ES-I3 (cell line): ENCODE measurements at regions not wholly inside any gene's neighbourhood (a gene's known extent, or its start where the extent isn't known, plus 50 kb on each side); places are given as distances from the start of the nearest gene placed in this dataset.
"Not testable (repeated sequence)": the region's sequence is repeated elsewhere in the genome, so short reads cannot be mapped to it uniquely, and the experiment has no call there.

ENCODE experiments used
- H3K36me3 ChIP-seq: 2 replicates; pipeline ENCODE4 v1.6.1; 2013; ENCODE audit warnings: mild to moderate bottlenecking, low read length, control low read depth, moderate library complexity; ENCODE audit not compliant: insufficient read depth
- H3K4me1 ChIP-seq: 2 replicates; pipeline ENCODE4 v1.6.1; 2013; ENCODE audit warnings: mild to moderate bottlenecking, control low read depth, low read length; ENCODE audit not compliant: insufficient read depth
- H3K9ac ChIP-seq: 2 replicates; pipeline ENCODE4 v1.6.1; 2013; ENCODE audit warnings: low read depth, mild to moderate bottlenecking, low read length, moderate library complexity
- H3K9me3 ChIP-seq: 2 replicates; pipeline ENCODE4 v1.6.1; 2013; ENCODE audit warnings: mild to moderate bottlenecking, low read length, moderate library complexity; ENCODE audit not compliant: control insufficient read depth, insufficient read depth

GRCh38 chr3:174583396-174583795 is 275.7 kb upstream of the NAALADL2 start:
- Histone ChIP-seq H3K4me1 (no peaks in the 10 kb centered on the region), H3K9ac (no peak overlapping the region), H3K36me3 (no peaks in the 10 kb centered on the region), H3K9me3 (no peaks in the 10 kb centered on the region)

GRCh38 chr3:174587137-174587536 is 272.0 kb upstream of the NAALADL2 start:
- not testable (repeated sequence) for H3K9ac ChIP-seq, H3K36me3 ChIP-seq, H3K4me1 ChIP-seq, H3K9me3 ChIP-seq

DNA sequence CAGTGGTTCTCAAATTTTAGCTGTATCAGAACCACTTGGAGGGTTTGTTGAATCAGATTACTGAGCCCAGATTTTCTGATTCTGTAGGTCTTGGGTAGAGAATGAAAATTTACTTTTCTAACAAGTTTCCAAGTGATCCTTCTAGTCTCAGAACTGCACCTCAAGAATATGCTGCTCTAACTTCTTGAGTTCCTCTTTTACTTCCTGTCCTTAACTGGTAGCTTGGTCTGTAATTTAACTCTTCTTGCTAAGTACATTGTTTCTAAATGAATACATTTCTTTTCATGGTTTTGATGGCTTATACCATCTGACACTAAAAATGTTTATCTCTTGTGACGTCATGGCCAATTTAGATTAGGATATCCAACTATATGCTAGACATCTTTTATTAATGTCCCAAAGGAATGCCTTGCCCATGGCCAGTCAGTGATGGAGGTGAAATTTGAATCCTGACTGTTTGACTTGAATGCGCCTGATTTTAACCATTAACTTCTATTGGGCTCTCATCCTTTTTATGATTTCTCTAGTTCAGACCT is 262.6 kb upstream of the NAALADL2 start:
- H3K36me3 ChIP-seq, result no peaks in the 10 kb centered on the region
- H3K4me1 ChIP-seq, result no peaks in the 10 kb centered on the region
- H3K9me3 ChIP-seq, result no peaks in the 10 kb centered on the region; the same call in 1 of the 2 replicates
- H3K9ac ChIP-seq, result no peak overlapping the region

GRCh38 chr3:174598885-174599439 is 260.2 kb upstream of the NAALADL2 start:
- H3K4me1 ChIP-seq, result no peaks in the 10 kb centered on the region
- H3K9ac ChIP-seq, result no peak overlapping the region
- no peaks in the 10 kb centered on the region for H3K36me3 ChIP-seq
- H3K9me3 ChIP-seq, result no peaks in the 10 kb centered on the region; the same call in 1 of the 2 replicates

GRCh38 chr3:174613173-174613572 is 246.0 kb upstream of the NAALADL2 start:
- H3K36me3 ChIP-seq, result no peaks in the 10 kb centered on the region
- H3K4me1 ChIP-seq, result no peaks in the 10 kb centered on the region
- H3K9me3 ChIP-seq, result no peaks in the 10 kb centered on the region
- no peak overlapping the region for H3K9ac ChIP-seq

- Histone ChIP-seq H3K4me1 (no peaks in the 10 kb centered on the region), H3K36me3 (no peaks in the 10 kb centered on the region), H3K9ac (no peak overlapping the region), H3K9me3 (no peaks in the 10 kb centered on the region)
Observed at GRCh38 chr3:174614036-174614435, 245.1 kb upstream of the NAALADL2 start.

GRCh38 chr3:174618368-174619080 is 240.6 kb upstream of the NAALADL2 start:
- Histone ChIP-seq H3K36me3 (no peaks in the 10 kb centered on the region), H3K4me1 (no peaks in the 10 kb centered on the region), H3K9me3 (no peaks in the 10 kb centered on the region), H3K9ac (no peak overlapping the region)

DNA sequence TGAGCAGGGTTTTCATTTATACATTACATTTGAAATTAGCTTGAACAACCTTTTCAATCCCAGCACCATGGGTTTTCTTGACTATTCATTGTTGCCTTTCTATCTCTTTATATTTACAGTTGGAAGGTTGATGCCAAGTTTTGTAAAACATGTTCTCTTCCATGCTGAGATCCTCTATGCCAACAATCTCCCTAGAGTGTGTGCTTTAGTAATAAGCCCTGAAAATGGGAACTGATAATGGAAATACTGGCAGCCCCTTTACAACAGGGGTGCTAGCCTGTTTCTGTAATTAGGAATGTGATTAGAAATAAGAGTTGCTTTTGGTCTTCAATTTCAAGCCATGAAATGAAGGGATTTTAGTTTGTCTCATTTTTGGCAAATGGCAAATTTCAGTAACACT is 239.9 kb upstream of the NAALADL2 start:
- Histone ChIP-seq H3K9ac (no peak overlapping the region), H3K4me1 (no peaks in the 10 kb centered on the region), H3K36me3 (no peaks in the 10 kb centered on the region), H3K9me3 (no peaks in the 10 kb centered on the region)

DNA sequence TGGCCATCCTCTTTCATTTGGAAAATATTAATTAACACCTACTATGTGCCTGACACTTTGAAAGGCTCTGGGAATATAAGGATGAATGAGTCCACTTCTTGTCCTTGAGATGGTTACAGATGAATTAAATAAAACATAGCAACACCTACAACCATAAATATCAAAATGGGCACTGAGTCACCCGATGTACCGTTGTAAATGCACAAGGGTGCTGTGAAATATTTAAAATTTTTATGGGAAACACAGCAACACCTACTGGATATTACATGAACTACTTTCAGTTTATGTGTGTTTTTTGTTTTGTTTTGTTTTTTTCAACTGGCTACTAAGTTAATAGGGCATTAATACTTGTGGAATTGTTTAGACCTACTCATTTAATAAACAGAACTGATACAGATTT is 239.0 kb upstream of the NAALADL2 start:
- H3K36me3 ChIP-seq, result no peaks in the 10 kb centered on the region
- no peaks in the 10 kb centered on the region for H3K9me3 ChIP-seq
- no peak overlapping the region for H3K9ac ChIP-seq
- H3K4me1 ChIP-seq, result no peaks in the 10 kb centered on the region

DNA sequence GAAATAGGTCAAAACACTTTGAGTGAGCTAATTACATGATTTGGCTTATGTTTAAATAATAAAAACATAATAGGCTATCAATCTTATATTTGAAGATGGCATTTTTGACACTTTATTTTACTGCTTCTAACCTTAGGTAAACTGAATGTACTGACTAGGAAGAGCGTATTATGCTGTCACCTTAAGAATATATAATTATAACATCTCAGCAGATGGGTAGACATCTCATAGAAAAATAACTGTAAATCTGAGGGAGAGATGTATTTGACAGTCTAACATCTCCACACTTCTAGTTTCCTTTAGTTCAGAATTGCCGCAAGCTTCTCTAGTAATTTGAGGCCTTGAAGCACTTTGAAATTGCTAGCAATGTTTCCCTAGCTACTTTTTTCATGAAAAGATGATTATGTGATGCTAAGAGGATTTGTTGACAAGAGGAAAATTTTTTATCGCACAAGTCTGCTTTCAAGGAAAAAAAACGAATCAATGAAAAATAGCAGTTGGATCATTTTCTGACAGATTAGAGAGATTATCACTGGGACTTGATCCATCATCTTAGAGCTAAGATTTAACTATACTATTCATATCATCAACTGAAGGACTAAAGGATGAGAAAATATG is 238.2 kb upstream of the NAALADL2 start:
- Histone ChIP-seq H3K4me1 (no peaks in the 10 kb centered on the region), H3K9ac (no peak overlapping the region), H3K36me3 (no peaks in the 10 kb centered on the region), H3K9me3 (no peaks in the 10 kb centered on the region)

- Histone ChIP-seq H3K36me3 (no peaks in the 10 kb centered on the region), H3K9me3 (no peaks in the 10 kb centered on the region), H3K4me1 (no peaks in the 10 kb centered on the region), H3K9ac (no peak overlapping the region)
Observed at GRCh38 chr3:174633342-174633741, 225.8 kb upstream of the NAALADL2 start.

DNA sequence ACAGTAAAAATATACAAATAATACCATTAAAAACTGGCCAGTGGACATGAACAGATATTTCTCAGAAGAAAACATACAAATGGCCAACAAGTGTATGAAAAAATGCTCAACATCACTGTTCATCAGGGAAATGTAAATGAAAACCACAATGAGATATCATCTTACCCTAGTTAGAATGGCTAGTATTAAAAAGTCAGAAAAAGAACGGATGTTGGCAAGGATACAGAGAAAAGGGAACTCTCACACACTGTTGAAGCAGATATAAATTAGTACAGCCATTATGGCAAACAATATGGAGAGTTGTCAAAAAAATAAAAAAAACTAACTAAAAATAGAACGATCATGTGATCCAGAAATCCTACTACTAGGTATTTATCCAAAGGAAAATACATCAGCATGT is 222.7 kb upstream of the NAALADL2 start:
- Histone ChIP-seq H3K4me1 (no peaks in the 10 kb centered on the region), H3K9ac (no peak overlapping the region), H3K9me3 (no peaks in the 10 kb centered on the region), H3K36me3 (no peaks in the 10 kb centered on the region)

DNA sequence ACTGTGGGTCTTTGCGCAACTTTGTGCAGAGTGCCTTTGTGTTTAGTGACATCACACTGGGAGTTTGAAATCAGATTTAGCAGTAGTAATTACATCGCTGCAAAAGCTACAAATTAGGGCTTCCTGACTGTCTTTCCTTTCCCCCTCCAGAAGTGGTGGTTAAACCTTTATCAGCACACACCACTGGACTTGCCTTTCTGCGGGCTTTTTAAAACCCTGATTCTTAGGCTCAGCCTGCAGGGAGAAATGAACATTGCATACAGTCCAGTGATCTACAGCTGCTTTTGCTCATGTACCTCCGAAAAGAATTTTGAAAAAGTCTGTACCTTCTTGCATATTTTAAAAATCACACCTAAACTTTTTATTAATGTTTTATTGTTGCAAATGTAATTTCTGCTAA is 219.7 kb upstream of the NAALADL2 start:
- Histone ChIP-seq H3K36me3 (no peaks in the 10 kb centered on the region), H3K9ac (no peak overlapping the region), H3K4me1 (peaks cover 6% of the 10 kb centered on the region; the same call in 1 of the 2 replicates), H3K9me3 (no peaks in the 10 kb centered on the region)

DNA sequence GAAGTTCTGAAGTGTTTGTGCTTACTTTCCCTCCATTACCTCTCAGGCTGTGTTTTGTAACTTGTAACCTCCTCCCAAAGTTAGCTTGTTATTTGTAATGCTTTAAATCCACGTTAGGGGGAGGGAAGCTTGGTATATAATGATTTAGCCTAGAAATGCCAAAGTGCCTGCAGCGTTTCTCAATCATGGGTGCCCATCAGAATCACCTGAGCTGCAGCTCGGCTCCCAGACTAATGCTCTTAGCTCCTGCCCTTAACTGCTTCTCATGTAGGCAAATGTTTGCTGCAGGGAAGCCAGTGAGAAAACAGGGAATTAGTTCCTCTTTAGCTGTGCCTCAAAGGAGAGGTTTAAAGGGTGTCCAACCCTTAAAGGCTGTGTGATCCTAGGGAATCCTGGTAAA is 219.2 kb upstream of the NAALADL2 start:
- Histone ChIP-seq H3K9me3 (no peaks in the 10 kb centered on the region), H3K9ac (no peak overlapping the region), H3K4me1 (peaks cover 10% of the 10 kb centered on the region; the same call in 1 of the 2 replicates), H3K36me3 (no peaks in the 10 kb centered on the region)

DNA sequence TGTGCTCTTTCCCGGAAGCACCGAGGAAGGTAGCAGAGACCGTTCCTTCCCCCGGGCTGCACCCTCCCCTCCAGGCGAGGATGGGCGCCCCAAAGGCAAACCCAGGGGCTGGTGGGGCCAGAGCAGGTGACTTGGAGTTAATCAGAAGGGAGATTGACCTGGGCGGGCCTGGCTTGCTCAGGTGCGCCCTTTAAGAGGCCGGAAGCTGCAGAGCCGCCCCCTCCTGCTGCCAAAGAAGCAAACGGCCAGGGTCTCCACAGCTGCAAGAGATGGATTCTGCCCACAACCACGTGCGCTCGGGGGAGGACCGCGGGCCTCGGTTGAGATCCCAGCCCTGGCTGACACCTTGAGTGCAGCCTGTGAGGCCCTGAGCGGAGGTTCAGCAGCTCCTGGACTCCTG is 218.2 kb upstream of the NAALADL2 start:
- no peaks in the 10 kb centered on the region for H3K9me3 ChIP-seq
- H3K36me3 ChIP-seq, result no peaks in the 10 kb centered on the region
- peaks cover 14% of the 10 kb centered on the region; the same call in 1 of the 2 replicates for H3K4me1 ChIP-seq
- H3K9ac ChIP-seq, result no peak overlapping the region
